GM12878 (cell line): ENCODE measurements at regions not wholly inside any gene's neighbourhood (a gene's known extent, or its start where the extent isn't known, plus 50 kb on each side); places are given as distances from the start of the nearest gene placed in this dataset.

Experiments used
- ATAC-seq: fragments of 200-7000 bp; cut with Tn5 transposase; 3 replicates; pipeline ENCODE4 v1.9.1; 2020; ENCODE audit warnings: mild to moderate bottlenecking, moderate library complexity
- BruUV-seq: library from RNA; stranded (reverse); fragments of 400-500 nt; replicated peaks from 2 replicates; lab custom pipeline; 2021; lab: Mats Ljungman, UMichigan
- CTCF ChIA-PET: fragments of 300-600 bp; sonication (Branson Sonifier 250); formaldehyde crosslinking; extraction: SDS; loops from one replicate; lab custom pipeline; 2021; ENCODE audit warnings: inconsistent platforms; lab: Yijun Ruan, JAX
- POLR2A ChIA-PET: fragments of 350-600 bp; formaldehyde crosslinking; extraction: SDS; loops from one replicate; lab custom pipeline; 2021; ENCODE audit warnings: inconsistent platforms; lab: Charles Lee
- RAD21 ChIA-PET: fragments of 300-600 bp; sonication (Branson Sonifier 250); formaldehyde crosslinking; loops from one replicate; lab custom pipeline; 2023; ENCODE audit warnings: antibody characterized with exemption; ENCODE audit not compliant: unreplicated experiment; lab: Charles Lee
- SMC1A ChIA-PET: fragments of 300-600 bp; sonication (Branson Sonifier 250); formaldehyde crosslinking; loops from one replicate; lab custom pipeline; 2023; ENCODE audit not compliant: unreplicated experiment, uncharacterized antibody; lab: Charles Lee
- DNase-seq: peaks from one replicate; pipeline ENCODE4 v3.0.0-alpha.2; 2011; ENCODE audit warnings: low read depth, low spot score
- FAIRE-seq: peaks from 3 replicates; lab custom pipeline; 2011; peaks lifted over from hg19 to GRCh38; lab: Jason Lieb, UNC
- H2AFZ ChIP-seq: 2 replicates; pipeline ENCODE4 v1.6.0; 2011; ENCODE audit warnings: low read depth, low read length, control low read depth; ENCODE audit not compliant: control insufficient read depth
- H3K27ac ChIP-seq: 2 replicates; pipeline ENCODE4 v1.5.1; 2011; ENCODE audit warnings: control low read depth; ENCODE audit not compliant: control insufficient read depth, insufficient read depth
- H3K27me3 ChIP-seq, 2 experiments: replicated peaks in 1 of 2; 2 replicates each; pipeline versions ENCODE4 v1.6.0 to v1.6.1; 2011; ENCODE audit warnings: low read length in 1 of 2; ENCODE audit not compliant: control insufficient read depth in 2 of 2, insufficient read depth in 2 of 2
- H3K36me3 ChIP-seq, 2 experiments: 2 replicates each; pipeline ENCODE4 v1.5.1; 2011; ENCODE audit warnings: low read length in 1 of 2; ENCODE audit not compliant: control insufficient read depth in 2 of 2, insufficient read depth in 2 of 2
- H3K4me1 ChIP-seq: 2 replicates; pipeline ENCODE4 v1.6.1; 2011; ENCODE audit warnings: mild to moderate bottlenecking, low read length, moderate library complexity, mixed read lengths; ENCODE audit not compliant: control insufficient read depth, insufficient read depth
- H3K4me2 ChIP-seq: 2 replicates; pipeline ENCODE4 v1.6.0; 2011; ENCODE audit warnings: control low read depth; ENCODE audit not compliant: control insufficient read depth, insufficient read depth
- H3K4me3 ChIP-seq: fragments of 200-600 bp; sonication (generic); 2 replicates; pipeline ENCODE4 v1.5.1; 2016
- H3K79me2 ChIP-seq: 2 replicates; pipeline ENCODE4 v1.6.0; 2011; ENCODE audit warnings: low read length; ENCODE audit not compliant: control insufficient read depth, insufficient read depth
- H3K9ac ChIP-seq: 2 replicates; pipeline ENCODE4 v1.8.0; 2011; ENCODE audit warnings: low read length, control low read depth, mixed read lengths; ENCODE audit not compliant: control insufficient read depth, insufficient read depth
- H3K9me3 ChIP-seq: replicated peaks from 3 replicates; pipeline ENCODE4 v1.5.1; 2011; ENCODE audit warnings: mild to moderate bottlenecking, low read length; ENCODE audit not compliant: control insufficient read depth, insufficient read depth
- H4K20me1 ChIP-seq: 2 replicates; pipeline ENCODE4 v1.6.0; 2011; ENCODE audit not compliant: control insufficient read depth, insufficient read depth
- BACH1 ChIP-seq: fragments of 450-650 bp; IDR thresholded peaks from 2 replicates; pipeline ENCODE4 v1.6.1; 2017; ENCODE audit warnings: mild to moderate bottlenecking, borderline replicate concordance
- BCL3 ChIP-seq: IDR thresholded peaks from 2 replicates; pipeline ENCODE4 v1.6.1; 2011; ENCODE audit warnings: borderline replicate concordance, low read depth, mild to moderate bottlenecking, moderate library complexity, low read length; ENCODE audit not compliant: insufficient read depth, poor library complexity, severe bottlenecking
- E2F4 ChIP-seq: IDR thresholded peaks from 2 replicates; pipeline ENCODE4 v1.6.1; 2012; ENCODE audit warnings: low read depth, low read length, improper control_type of control experiment
- KDM1A ChIP-seq: fragments of 200-600 bp; sonication (generic); IDR thresholded peaks from 2 replicates; pipeline ENCODE4 v1.6.1; 2016; ENCODE audit warnings: borderline replicate concordance
- MEF2B ChIP-seq: fragments of 450-650 bp; IDR thresholded peaks from 2 replicates; pipeline ENCODE4 v1.6.1; 2018; ENCODE audit warnings: mild to moderate bottlenecking, moderate library complexity; ENCODE audit not compliant: partially characterized antibody, poor library complexity, severe bottlenecking
- MTA2 ChIP-seq: fragments of 450-650 bp; IDR thresholded peaks from 2 replicates; pipeline ENCODE4 v1.6.1; 2016; ENCODE audit warnings: low read depth, mild to moderate bottlenecking, moderate library complexity
- MYC ChIP-seq: IDR thresholded peaks from 2 replicates; pipeline ENCODE4 v1.6.1; 2011; ENCODE audit warnings: mild to moderate bottlenecking, low read length, moderate library complexity, inconsistent platforms; ENCODE audit not compliant: insufficient read depth, insufficient replicate concordance, insufficient read length, severe bottlenecking
- NR2C1 ChIP-seq: fragments of 450-650 bp; IDR thresholded peaks from 2 replicates; pipeline ENCODE4 v1.6.1; 2017; ENCODE audit warnings: antibody characterized with exemption, mild to moderate bottlenecking, moderate library complexity
- PBX3 ChIP-seq: IDR thresholded peaks from 2 replicates; pipeline ENCODE4 v1.6.1; 2011; ENCODE audit warnings: mild to moderate bottlenecking, low read depth, low read length, moderate library complexity; ENCODE audit not compliant: insufficient replicate concordance
- RELA ChIP-seq: fragments of 450-650 bp; IDR thresholded peaks from 2 replicates; pipeline ENCODE4 v1.8.0; 2014; ENCODE audit warnings: borderline replicate concordance; ENCODE audit not compliant: partially characterized antibody
- SMC3 ChIP-seq: IDR thresholded peaks from 2 replicates; pipeline ENCODE4 v1.6.1; 2011; ENCODE audit warnings: low read length, improper control_type of control experiment, borderline replicate concordance
- SPI1 ChIP-seq: IDR thresholded peaks from 2 replicates; pipeline ENCODE4 v1.6.1; 2011; ENCODE audit warnings: low read depth, mild to moderate bottlenecking, low read length, moderate library complexity, borderline replicate concordance; ENCODE audit not compliant: insufficient read depth
- USF1 ChIP-seq: IDR thresholded peaks from 2 replicates; pipeline ENCODE4 v1.6.1; 2011; ENCODE audit warnings: borderline replicate concordance, low read depth, mild to moderate bottlenecking, moderate library complexity, mixed read lengths, low read length; ENCODE audit not compliant: insufficient read depth; ENCODE audit errors: extremely low read length
- ZBTB33 ChIP-seq: fragments of 450-650 bp; IDR thresholded peaks from 2 replicates; pipeline ENCODE4 v1.6.1; 2017; ENCODE audit warnings: mild to moderate bottlenecking
- WGBS: methylation state at CpG from one replicate; pipeline ENCODE4 v1.1.6; 2016; ENCODE audit warnings: low lambda C conversion rate; ENCODE audit not compliant: insufficient replicate concordance, insufficient coverage; ENCODE audit errors: missing lambda C conversion rate; 5-methylcytosine and 5-hydroxymethylcytosine counted together
- in situ Hi-C: fragments of 300-500 bp; cut with MboI; formaldehyde crosslinking; loops from 9 replicates; pipeline ENCODE4 v1.14.3; 2018; ENCODE audit warnings: mixed read lengths
- intact Hi-C: fragments of 100-400 bp; cut with micrococcal nuclease; formaldehyde crosslinking; loops from one replicate; pipeline ENCODE4 v1.14.2; 2022; ENCODE audit not compliant: unreplicated experiment

GRCh38 chr18:3388323-3388722 lies 61.6 kb upstream of the TGIF1 start:
- Histone ChIP-seq H3K36me3 (no peaks in the 10 kb centered on the region), H2AFZ (no peak overlapping the region)
- no peak for ATAC-seq

More at GRCh38 chr18:3388323-3388722, 61.6 kb upstream of the TGIF1 start:
- TF ChIP-seq PBX3: no peak
- TF ChIP-seq KDM1A: no peak
- TF ChIP-seq SPI1: no peak
- TF ChIP-seq BACH1: no peak
- TF ChIP-seq MEF2B: no peak
- TF ChIP-seq BCL3: no peak
- no peak for TF ChIP-seq MTA2
- no peak for TF ChIP-seq USF1
- no peak for TF ChIP-seq RELA
- TF ChIP-seq ZBTB33: no peak
- no peak for TF ChIP-seq NR2C1
- TF ChIP-seq SMC3: no peak
- no peak for TF ChIP-seq E2F4
- no peak for TF ChIP-seq MYC
- no TSS peak for BruUV-seq
- Histone ChIP-seq H3K4me3 (no peak overlapping the region), H3K4me1 (peaks cover 15% of the 10 kb centered on the region), H3K27me3 (peaks cover 0 to 2% of the 10 kb centered on the region in 2 experiments; a peak in 1 of 4 replicates), H3K9me3 (peaks cover 4% of the 10 kb centered on the region; the same call in 1 of the 3 replicates), H3K79me2 (no peaks in the 10 kb centered on the region), H4K20me1 (no peaks in the 10 kb centered on the region), H3K9ac (no peak overlapping the region), H3K4me2 (no peak overlapping the region), H3K27ac (no peak overlapping the region)
- in situ Hi-C loops (no loop called here), intact Hi-C loops (no loop called here)
- RAD21 ChIA-PET: interaction anchor here (1.3 kb wide), 1 partner anchor 12 kb away, joined by 3 read pairs; no protein-coding TSS in a partner anchor
- SMC1A ChIA-PET: interaction anchor here (0.8 to 1.2 kb wide), 3 partner anchors 9 to 18 kb away, joined by 3 to 7 read pairs (median 5); no protein-coding TSS in a partner anchor
- POLR2A ChIA-PET: no interaction called here
- DNase-seq (no peak), FAIRE-seq (no peak)
- 50% methylated on average over 1 of the region's 1 CpG for WGBS
- CTCF ChIA-PET: interaction anchor here (0.9 kb wide), 1 partner anchor 277 kb away, joined by 3 read pairs; no protein-coding TSS in a partner anchor
